Activated CD4-positive, alpha-beta T cell treated with anti-CD3 and anti-CD28 coated beads, Interleukin-2, Interleukin-6, amounts not matched to agents 100 ng/mL and 50 ng/mL, durations not matched to agents 16 hours and 8 hours (primary cell): ENCODE measurements at regions not wholly inside any gene's neighbourhood (a gene's known extent, or its start where the extent isn't known, plus 50 kb on each side); places are given as distances from the start of the nearest gene placed in this dataset.
A peak's percentile ranks its signal among the peaks of the same experiment; 100 is the strongest.

Experiments
- DNase-seq: peaks from one replicate; pipeline ENCODE4 v3.0.0-alpha.2; 2020

- DNase-seq: peak; percentile 85
Measured at GRCh38 chr6:157756708-157757429, 66.2 kb upstream of the SNX9 start.

DNA sequence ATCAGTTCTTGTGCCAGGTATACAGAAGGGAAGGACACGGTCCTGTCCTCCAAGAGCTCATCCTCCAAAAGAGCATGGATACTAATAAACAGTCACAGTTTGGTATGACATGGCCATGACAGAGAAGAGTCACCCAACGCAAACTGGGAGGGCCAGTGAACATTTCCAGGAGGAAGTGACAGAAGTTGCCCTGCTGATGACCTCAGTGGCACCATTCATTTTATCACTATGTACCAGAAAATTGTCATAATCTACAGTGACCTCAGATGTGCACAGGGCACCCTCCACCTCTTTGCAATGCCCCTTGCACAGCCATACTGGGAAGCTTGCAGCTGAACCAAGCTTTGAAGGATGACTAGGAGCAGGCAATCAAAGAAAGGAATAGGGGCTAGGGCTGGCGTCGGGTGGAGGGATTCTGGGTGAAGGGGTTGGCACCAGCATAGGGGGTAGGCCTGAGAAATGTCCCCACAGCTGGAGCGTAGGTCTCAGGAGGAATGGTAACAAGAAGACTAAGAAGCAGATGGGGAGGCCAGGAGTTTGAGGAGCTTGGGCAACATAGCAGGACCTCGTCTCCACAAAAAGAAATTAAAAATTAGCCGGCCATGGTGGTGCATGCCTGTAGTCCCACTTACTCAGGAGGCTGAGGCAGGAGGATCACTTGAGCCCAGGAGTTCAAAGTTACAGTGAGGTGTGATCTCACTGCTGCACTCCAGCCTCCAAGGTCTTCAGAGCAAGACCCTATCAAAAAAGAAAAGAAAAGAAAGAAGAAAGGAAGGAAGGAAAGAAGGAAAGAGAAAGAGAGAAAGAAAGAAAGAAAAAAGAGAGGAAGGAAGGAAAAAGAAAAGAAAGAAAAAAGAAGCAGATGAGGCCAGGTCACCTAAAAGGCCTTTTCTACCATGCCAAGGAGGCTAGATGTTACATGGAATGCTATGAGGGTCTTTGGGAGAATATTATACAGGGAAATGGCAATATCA lies 65.3 kb upstream of the SNX9 start:
- DNase-seq: no peak

GRCh38 chr6:157758516-157759023 lies 64.5 kb upstream of the SNX9 start:
- DNase-seq: no peak

GRCh38 chr6:157759028-157759427 lies 64.0 kb upstream of the SNX9 start:
- no peak for DNase-seq

GRCh38 chr6:157760137-157760536 lies 62.9 kb upstream of the SNX9 start:
- no peak for DNase-seq

DNA sequence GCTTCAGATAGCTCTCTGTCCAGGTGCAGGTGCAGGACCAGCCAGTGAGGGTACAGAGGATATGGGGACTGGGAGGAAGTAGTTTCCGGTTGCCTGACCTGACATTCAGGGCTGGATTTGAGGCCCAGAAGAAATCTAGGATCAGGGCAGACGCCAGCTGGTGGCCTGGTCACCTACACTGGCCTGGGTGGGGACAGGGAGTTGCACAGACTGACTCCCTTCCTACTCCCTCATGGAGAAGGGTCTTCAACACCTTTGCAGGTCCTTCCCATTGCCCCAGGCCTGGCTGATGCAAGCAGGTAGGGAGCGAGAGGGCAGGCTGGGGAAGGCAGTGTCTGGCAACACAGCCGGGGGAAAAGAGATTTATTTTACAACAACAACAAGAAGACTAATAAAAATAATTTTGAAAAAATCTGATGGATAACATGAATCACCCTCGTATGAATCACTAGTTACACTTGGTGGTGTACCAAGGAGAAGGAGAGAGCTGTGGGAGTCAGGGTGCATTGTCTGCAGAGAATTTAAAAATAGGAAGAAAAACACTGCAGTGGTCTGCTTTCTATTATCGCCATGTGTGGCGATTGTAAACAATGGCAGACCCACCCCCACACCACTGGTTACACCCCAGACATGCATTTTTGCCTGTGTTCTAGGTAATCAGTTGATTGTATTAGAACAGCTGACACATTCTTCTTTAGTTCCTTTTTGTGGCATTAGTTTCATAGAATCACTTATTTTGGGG lies 62.3 kb upstream of the SNX9 start:
- no peak for DNase-seq

- DNase-seq: peak; percentile 80
Measured at GRCh38 chr6:157761331-157761921, 61.6 kb upstream of the SNX9 start.

DNA sequence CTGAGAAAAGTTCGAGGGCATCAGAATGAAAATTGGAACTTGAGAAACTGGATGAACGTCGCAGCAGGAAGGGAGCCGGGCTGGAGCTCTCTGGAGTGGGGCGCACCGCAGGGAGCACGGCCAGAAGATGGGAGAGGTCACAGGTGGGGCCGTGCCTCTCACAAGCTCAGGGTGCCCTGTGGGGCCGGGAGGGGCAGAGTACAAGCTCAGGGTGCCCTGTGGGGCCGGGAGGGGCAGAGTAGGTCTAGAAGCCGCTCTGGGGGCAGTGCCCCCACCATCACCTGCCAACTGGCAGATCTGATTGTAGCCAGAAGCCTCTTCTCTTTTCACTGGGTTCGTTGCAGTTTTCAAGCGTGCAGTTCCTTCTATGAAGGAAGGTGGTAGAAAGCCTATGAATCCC lies 61.1 kb upstream of the SNX9 start:
- no peak for DNase-seq

- DNase-seq: no peak
Measured at GRCh38 chr6:157762636-157763035, 60.4 kb upstream of the SNX9 start.

DNA sequence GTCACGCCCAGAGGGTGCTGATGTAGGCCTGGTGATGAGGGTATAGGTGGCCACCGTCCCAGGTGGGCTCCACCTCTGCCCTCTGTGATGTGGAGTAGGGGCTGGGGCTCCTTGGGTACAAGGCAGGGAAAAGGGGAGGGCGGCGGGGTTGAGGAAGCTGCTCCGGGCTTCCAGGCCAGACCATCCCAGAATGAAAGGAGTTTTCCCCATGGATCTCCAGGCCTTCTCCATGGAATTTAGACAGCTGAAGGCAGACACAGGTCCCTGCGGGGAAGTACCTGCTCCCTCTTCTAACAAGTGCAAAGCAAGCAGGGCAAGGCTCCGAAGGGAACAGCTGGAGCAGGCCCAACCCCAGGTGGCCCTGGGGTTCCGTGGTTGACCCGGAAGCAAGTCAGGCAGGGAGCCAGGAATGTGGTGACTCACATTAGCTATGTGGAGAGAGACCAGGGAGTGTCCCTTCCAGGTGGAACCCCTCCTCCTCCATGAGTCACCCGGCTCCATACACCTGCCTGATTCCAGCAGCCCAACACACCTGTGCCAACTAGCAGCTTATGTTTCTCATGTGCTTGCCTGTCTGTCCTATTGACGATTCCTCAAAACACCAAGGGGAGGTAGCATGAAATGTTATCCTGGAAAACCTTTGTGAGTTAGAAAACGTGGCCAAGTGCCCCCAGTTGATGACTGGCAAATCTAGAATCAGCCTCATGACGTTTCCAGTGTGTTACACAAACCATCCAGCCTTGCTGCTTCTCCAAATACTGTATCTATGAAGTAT lies 59.7 kb upstream of the SNX9 start:
- no peak for DNase-seq

DNA sequence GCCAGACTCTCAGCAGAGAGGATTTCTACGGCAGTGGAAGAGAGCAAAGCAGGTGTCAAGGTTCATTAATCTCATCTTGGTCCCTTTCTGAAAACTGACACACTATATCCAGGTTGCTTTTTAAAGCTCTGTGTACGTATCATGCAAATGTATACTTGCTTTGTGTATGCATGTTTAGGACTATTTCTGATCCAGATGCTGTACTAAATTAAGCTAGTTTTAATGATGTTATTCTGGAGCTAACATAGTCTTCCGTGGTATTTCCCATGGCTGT lies 59.2 kb upstream of the SNX9 start:
- DNase-seq: no peak

GRCh38 chr6:157764178-157765068 lies 58.6 kb upstream of the SNX9 start:
- DNase-seq: peak; percentile 90

DNA sequence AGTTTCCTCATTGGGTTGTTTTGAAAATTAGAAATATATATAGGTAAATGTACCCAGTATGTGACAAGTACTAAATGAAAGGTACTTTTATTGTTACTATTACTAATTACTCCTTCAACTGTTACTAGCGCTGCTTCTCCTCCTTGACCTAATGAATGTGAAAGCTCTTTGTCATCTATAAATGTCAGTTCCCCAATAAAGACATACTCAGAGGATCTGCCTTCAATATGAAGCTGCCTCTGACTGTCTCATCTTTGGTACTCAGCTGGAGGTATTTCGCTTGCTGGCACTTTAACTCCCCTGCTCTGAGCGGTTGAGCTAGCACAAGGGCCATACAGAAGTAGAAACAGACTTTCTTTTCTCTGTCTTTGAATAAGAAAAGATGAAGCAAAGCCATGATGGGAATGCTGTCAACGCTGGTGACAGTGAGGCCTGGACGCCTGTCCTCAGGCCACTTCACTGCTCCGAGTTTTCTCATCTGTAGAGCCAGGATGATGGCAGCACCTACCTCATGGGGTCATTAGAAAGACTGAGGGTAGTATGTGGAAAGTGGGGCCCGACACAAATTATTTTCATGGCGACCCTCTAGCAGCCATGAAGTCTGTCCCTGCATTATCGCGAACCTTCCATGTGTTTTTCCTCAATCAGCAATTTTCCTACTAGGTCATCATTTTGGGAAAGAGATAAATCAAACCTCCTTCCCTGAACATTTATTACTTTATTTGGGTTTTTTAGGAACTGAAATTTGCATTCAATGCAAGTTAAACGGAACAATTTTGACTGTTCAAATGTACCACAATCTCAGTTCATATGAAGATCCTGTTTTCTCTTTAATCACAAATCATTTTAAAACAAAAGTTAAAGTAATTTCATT lies 55.9 kb upstream of the SNX9 start:
- no peak for DNase-seq

- no peak for DNase-seq
Measured at GRCh38 chr6:157767775-157768156, 55.3 kb upstream of the SNX9 start.

- no peak for DNase-seq
Measured at GRCh38 chr6:157768304-157768703, 54.7 kb upstream of the SNX9 start.

- DNase-seq: no peak
Measured at GRCh38 chr6:157768863-157769551, 54.0 kb upstream of the SNX9 start.

DNA sequence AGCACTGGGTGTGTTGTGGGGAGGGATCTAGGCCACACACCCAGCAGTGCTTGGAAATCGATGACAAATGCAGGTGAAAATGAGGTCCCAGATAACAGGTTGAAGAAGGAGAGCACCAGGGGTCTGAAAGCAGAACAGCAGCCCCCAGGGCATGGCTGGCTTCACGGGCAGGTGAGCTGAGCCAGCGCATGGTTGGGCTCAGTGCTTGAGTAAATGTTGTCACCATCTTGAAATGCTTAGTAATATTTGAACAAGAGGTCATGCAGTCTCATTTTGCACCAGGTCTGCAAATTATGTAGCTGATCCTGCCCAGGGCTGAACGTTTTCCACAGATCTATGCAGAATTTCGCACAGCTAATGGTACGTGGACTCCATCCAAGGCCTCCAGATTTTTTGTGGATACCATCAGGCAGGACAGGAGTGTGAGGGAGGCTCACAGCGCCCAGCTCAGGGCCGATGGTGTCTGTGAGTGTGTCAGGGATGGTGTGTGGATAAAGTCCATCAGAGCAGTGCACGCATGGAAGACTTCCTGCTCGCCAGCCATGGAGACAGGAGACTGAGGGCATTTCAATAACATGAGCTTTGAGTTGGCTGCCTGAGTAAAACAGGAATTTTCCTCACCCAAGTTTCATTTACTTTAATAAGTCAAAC lies 53.1 kb upstream of the SNX9 start:
- no peak for DNase-seq

DNA sequence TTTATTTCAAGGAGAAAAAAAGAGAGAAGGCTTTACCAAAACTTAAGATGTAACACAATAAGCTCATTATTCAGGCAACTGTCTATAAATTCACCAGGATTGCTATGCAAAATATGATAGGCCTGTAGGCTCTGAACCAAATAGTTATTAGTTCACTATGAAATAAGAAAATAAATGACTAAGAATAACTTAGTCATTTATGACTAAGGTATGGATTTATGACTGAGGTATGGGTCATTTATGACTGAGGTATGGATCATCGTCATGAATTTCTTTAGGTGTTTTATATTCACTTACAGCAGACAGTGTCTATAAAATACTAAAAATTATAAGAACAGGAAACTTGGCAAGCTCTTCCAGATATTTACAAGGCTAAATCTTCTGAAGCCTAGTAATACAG lies 52.1 kb upstream of the SNX9 start:
- no peak for DNase-seq

DNA sequence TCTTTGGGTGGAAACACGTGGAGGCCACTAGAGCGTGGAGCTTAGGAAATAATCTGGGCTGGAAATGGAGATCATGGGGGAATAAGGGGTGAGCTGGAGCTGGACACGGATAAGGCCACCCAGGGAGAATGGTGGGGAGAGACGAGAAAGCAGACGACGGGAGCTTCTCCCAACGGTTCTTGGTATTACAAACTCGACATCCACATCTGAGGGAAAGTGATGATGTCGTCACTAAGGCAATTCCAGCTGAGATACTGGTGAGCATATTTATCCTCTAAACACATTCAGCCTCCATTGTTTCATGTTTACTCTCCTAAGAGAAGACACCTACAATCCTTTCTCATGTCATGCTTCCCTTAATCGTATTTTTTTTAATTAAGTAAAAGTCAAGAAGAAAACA lies 50.2 kb upstream of the SNX9 start:
- no peak for DNase-seq
